CMK (cell line): ENCODE measurements at regions not wholly inside any gene's neighbourhood (a gene's known extent, or its start where the extent isn't known, plus 50 kb on each side); places are given as distances from the start of the nearest gene placed in this dataset.
A peak's percentile ranks its signal among the peaks of the same experiment; 100 is the strongest.
"Not testable (repeated sequence)": the region's sequence is repeated elsewhere in the genome, so short reads cannot be mapped to it uniquely, and the experiment has no call there.

Experiments
- DNase-seq: peaks from one replicate; pipeline ENCODE4 v3.0.0-alpha.2; 2010; ENCODE audit warnings: low read depth

GRCh38 chr13:48808683-48809082, 155.0 kb downstream of the CYSLTR2 start:
- peak; percentile 5 for DNase-seq

DNA sequence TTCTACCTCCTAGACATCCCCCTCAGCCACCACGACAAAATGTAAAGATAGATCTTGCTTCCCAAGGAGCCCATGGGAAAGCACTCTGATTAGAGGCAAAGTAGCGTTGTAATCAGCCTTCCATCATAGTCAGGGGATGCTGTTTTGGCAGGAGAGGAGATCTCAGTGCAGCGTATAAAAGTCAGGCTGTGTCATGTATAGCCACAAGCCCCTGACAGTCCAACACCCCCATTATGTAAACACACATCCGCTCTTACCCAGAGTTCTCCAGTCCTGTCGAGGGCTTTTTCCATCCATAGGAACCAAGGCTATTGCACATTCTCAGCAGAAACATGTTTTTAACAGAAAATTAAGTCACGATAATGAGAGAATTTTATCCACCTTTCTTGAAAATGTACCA, 156.3 kb downstream of the CYSLTR2 start:
- no peak for DNase-seq

- DNase-seq = no peak
Measured at GRCh38 chr13:48813518-48813917, 159.8 kb downstream of the CYSLTR2 start.

GRCh38 chr13:48816700-48817099, 159.0 kb upstream of the FNDC3A start:
- no peak for DNase-seq

DNA sequence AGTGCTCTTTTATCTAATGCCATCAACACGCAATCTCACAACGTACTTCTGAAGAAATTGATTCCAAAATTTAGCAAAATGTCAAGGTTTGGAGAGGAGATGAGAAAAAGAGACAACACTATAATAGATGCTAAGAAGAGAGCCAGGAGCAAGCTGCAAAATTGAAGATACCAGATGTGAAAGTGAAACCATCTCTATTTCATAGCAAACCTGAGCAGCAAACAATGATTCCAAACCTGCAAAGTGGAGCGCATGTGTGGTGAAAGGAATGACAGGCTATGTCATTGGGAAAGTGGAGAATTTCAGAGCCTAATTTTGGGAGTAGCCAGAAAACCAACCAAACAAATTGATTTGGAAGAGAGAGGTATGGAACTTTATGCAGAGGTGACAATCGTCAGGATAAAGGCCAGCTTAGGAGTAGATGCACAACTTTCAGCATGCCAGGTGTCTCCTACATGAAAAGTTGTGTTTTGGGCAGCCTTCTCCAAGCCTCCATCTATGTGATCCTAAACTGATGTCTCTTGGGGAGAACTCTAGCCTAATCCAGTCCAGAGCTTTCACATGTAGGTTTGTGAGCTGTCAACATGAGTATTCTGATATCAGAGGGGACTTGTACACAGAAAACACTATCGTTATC, 158.4 kb upstream of the FNDC3A start:
- no peak for DNase-seq

- no peak for DNase-seq
Measured at GRCh38 chr13:48818495-48819356, 157.0 kb upstream of the FNDC3A start.

DNA sequence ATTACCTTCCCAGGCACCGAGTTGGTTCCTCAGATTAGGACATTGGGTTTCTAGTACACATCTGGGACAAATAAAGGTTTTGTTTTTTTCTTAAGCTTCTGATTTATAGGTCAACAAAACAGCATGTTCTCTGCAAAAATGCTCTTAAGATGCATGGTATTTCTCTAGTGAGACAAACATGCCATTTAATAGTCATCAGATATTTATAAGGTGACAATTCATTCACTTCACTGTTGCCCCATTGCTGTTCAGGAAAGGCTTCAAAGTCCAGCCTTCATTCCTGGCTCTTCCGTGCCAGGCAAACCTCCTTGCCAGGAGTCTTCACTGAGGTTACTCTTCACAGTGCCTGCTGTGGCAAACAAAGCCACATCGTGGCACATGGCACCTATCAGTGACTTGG, 156.3 kb upstream of the FNDC3A start:
- no peak for DNase-seq

GRCh38 chr13:48819899-48820298, 155.8 kb upstream of the FNDC3A start:
- DNase-seq = no peak

DNA sequence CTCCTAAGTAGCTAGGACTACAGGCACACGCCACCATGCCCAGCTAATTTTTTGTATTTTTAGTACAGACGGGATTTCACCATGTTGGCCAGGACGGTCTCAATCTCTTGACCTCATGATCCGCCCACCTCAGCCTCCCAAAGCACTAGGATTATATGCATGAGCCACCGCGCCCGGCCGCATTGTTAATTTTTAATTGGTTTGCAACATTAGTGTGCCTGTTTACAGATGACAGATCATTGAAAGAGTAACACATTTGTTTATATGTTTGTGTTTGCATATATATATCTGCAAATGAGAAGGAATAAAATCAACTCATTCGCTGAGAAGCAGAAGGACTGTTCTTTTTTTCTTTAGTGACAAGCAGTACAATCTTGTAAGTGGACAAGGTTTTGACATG, 152.2 kb upstream of the FNDC3A start:
- DNase-seq = not testable (repeated sequence)

DNA sequence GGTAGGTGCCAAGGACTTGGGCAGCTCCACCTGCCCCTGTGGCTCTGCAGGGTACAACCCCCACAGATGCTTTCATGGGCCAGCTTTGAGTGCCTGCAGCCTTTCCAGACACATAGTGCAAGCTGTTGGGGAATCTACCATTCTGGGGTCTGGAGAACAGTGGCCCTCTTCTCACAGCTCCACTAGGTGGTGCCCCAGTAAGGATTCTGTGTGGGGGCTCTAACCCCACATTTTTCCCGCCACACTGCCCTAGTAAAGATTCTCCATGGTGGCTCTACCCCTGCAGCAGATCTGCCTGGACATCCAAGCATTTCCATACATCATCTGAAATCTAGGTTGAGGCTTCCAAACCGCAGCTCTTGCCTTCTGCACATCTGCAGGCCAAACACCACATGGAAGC, 149.7 kb upstream of the FNDC3A start:
- DNase-seq = no peak

GRCh38 chr13:48826922-48827454, 148.7 kb upstream of the FNDC3A start:
- not testable (repeated sequence) for DNase-seq

GRCh38 chr13:48827709-48828108, 148.0 kb upstream of the FNDC3A start:
- no peak for DNase-seq

DNA sequence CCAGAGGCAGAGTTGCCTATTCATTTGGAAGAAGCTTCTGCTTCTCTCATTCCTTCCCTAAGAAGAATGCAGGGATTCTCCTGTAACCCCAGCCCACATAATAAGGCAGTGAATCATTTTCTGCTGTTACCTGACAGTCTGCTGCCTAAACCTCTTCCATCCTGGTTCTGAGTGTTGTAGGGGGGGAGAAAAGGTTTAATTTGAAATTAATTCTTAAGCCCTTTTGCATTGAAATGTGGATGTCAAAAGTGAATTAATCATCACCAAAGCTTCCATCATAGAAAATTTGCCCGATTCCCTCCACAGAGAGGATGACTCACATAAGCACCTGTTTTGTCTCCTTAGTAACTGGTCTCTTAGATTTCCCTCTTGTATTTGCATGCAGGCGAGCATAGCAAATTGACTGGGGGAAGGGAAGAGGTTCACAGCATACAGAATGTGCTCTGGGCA, 146.7 kb upstream of the FNDC3A start:
- no peak for DNase-seq

DNA sequence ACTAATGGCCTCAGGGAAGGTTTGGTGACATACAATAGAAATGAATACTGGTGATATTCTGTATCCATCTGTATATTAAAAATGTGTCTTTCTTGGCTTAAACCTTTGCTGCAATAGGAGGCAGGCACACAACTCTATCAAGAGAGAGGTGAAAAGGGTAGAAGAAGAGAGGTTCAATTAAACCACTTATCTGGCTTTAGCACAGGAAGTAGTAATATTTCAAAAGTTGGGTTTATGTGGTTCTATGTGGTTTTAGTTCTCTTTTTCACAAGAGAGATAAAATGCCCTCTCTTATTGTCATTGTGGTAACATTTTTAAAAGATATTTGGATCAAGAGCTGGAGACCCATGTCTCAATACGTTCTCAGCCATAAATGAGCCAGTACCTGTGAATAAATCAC, 146.2 kb upstream of the FNDC3A start:
- no peak for DNase-seq

GRCh38 chr13:48831248-48831647, 144.5 kb upstream of the FNDC3A start:
- no peak for DNase-seq

- DNase-seq = no peak
Measured at GRCh38 chr13:48833412-48833811, 142.3 kb upstream of the FNDC3A start.

DNA sequence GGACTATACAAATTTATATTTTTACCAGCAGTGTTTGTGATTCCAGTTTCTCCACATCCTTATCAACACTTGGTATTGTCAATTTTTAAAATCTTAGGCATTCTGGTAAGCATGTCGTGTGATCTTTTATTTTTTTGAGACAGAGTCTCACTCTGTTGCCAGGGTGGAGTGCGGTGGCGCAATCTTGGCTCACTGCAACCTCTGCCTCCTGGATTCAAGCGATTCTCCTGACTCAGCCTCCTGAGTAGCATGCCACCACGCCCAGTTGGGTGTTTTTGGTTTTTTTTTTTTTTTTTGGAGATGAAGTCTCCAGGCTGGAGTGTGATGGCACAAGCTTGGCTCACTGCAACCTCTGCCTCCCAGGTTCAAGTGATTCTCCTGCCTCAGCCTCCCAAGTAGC, 140.4 kb upstream of the FNDC3A start:
- DNase-seq = not testable (repeated sequence)

- DNase-seq = no peak
Measured at GRCh38 chr13:48838193-48838973, 137.3 kb upstream of the FNDC3A start.

GRCh38 chr13:48839171-48839570, 136.5 kb upstream of the FNDC3A start:
- no peak for DNase-seq

DNA sequence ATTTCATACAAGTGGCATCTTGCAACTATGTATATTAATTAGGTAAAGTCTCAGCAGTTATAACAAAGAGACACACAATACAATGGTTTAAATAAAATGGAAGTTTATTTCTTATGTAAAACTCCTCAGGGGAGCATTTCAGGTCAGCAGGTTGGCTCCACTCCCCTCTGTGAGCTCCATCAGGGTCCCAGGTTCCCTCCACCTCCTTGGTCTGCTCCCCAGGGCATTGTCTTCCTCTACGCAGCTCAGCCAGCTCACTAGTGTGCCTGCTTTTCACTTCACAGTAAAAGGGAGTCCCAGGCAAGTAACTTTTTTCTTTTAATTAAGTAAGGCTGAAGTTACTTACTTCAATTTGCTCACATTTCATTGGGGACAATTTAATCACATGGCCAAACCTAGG, 135.3 kb upstream of the FNDC3A start:
- DNase-seq = no peak

GRCh38 chr13:48842316-48842715, 133.4 kb upstream of the FNDC3A start:
- DNase-seq = no peak

DNA sequence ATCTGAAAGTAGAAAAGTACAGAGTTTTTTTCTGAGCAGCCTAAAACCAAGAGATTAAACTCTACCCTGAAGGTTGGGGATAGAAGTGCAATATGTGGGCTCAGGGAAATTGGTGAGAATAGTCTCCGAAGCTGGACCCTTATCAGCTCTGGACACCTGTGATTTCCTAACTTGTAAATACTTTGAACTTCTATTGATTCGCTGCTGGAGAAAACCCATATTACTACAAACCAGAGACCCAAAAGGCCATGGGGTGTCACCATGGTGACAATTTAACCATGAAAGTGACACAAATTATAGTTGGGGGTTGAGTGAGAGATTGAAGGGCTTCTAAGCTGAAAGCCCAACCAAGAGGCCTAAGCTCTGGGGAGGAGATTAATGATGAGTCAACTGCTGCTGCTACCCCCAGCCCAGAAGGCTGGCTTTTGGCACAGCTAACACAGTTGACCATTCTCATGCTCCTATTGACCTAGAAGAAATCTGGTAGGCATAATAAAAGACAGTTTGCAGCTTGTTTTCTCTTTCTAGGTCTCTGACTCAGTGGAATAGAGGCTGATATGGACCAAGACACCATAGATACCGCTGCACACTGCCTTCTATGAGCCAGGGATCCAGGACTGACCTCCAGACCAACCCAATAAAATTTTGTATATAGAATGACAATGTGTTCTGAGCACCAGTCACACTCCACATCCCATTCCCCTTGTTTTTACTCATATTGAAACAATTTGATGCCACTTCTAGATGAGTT, 131.9 kb upstream of the FNDC3A start:
- DNase-seq = no peak
